ENCODE measurements at regions not wholly inside any gene's neighbourhood (a gene's known extent, or its start where the extent isn't known, plus 50 kb on each side); places are given as distances from the start of the nearest gene placed in this dataset.
"Not testable (repeated sequence)": the region's sequence is repeated elsewhere in the genome, so short reads cannot be mapped to it uniquely, and the experiment has no call there.

DNA sequence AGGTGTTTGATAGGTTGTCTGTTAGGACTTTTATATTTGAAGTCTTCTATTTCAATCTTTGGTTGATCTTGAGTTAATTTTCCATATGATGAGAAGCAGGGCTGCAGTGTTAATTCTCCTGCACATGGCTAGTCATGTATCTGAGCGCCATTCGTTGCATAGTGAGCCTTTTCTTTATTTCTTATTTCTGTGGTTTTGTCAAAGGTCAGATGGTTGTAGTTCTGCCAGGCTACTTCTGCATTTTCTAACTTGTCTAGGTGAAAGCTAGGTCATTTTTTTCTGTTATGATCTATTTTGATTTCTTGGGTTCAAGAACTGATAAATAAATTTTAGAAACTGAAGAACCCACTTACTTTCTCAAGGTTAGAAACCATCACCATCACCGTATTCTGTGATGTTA lies 56.7 kb downstream of the CCDC74A start:
- no peak for DNase-seq (ENCODE audit: low read depth)

DNA sequence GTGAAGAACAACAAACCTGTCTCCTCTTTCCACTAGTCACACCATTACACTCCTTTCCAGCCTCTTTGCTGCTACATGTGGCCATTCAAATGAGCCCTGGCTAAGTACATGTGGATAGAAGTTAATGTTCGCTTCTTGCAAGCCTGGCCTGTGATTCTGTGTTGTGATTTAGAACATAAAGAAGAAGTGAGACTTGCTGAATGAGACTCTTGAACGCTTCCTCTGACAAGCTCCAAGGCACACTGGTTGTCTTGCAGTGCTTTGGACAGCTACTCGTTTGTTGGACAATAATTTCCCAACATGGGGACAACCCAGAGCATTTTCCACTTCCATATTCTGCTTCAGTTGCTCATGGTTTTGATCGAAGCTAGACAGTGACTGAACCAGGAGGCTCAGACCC lies 57.3 kb downstream of the CCDC74A start:
- DNase-seq (ENCODE audit: low read depth) = no peak

DNA sequence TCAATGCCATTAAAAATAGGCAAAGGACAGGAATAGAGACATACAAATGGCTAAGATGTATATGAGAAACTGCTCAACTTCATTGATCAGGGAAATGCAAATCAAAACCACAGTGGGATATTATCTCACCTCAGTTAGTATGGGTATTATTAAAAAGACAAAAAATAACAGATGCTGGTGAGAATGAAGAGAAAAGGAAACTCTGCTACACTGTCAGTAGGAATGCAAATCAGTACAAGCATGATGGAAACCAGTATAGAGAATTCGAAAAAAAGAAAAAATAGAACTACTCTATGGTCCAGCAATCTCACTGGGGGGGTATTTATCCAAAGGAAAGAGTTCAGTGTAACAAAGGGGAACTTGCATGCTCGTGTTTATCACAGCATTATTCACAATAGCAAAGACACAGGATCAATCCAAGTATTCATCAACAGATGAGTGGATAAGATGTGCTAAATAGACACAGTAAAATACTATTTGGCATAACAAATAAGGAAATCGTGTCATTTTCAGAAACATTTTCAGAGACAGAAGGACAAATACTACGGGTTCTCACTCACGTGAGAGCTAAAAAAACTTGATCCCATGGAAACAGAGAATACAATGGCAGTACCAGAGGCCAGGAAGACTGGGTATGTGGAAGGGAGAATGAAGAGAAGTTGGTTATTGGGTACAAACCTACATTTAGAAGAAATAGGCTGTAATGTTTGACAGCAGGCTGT lies 60.6 kb downstream of the CCDC74A start:
- DNase-seq (ENCODE audit: low read depth) = no peak

DNA sequence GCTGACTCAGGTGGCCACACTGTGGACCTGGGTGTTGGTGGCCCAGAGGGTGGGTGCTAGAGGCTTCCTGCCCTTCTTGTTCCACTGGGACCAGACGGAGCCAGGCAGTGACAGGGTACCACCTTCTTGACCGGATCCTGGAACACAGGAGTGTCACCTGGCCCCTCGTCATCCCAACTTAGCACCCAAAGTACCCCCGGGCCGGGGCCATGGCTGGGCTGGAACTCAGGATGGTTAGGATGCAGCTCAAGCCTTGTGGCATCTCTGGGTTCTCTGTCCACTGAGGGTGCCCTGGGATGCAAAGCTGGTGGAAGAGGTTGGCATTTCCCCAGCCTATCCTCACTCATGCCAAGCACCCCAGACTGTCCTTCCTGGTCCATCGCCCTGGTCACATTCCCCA lies 61.4 kb downstream of the CCDC74A start:
- not testable (repeated sequence) for DNase-seq (ENCODE audit: low read depth)

DNA sequence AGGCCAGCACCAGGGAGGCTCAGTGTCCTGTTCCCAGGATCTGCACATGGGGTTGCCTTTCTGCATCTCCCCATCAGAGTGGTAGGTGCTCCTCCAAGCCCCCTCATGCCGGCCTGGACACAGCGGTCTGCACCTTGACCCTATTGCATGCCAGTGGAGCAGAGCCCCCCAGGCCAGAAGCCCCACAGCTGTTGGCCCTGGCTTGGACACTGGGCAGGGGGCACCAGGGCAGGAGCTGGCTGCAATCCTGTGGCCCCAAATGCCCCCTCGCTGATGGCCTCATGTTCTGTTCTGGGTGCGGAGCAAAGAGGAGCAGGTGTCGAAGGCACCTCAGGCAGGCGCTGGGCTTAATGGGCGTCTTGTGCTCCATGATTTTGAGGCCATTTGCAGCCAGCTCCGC lies 62.7 kb downstream of the CCDC74A start:
- no peak for DNase-seq (ENCODE audit: low read depth)

DNA sequence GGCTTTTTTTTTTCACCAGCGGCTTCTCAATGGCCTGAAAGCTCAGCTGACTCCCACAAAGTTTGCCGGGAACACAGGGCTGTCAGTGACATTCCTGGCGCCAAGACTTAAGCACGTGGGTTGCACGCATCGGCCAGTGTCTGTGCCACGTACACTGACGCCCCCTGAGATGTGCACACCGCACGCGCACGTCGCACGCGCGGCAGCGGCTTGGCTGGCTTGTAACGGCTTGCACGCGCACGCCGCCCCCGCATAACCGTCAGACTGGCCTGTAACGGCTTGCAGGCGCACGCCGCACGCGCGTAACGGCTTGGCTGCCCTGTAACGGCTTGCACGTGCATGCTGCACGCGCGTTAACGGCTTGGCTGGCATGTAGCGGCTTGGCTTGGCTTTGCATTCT lies 63.2 kb downstream of the CCDC74A start:
- no peak for DNase-seq (ENCODE audit: low read depth)

DNA sequence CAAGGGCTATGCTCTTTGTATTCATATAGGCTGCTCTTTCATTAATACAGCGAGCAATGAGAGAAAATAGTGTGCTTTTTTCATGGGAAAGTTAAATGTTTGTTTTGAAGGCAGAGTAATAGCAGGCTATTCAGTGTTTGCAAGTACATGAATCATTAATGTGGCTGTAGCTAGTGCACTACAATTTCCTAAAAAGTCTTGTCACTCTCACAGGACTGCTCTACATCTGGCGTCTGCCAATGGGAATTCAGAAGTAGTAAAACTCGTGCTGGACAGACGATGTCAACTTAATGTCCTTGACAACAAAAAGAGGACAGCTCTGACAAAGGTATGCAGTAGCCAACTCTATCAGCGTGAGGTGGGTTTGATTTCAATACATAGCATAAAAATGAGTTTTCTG lies 68.9 kb downstream of the CCDC74A start:
- not testable (repeated sequence) for DNase-seq (ENCODE audit: low read depth)

- DNase-seq (ENCODE audit: low read depth) = not testable (repeated sequence)
These were observed 74.8 kb downstream of the CCDC74A start for GRCh38 chr2:131602444-131602843.

DNA sequence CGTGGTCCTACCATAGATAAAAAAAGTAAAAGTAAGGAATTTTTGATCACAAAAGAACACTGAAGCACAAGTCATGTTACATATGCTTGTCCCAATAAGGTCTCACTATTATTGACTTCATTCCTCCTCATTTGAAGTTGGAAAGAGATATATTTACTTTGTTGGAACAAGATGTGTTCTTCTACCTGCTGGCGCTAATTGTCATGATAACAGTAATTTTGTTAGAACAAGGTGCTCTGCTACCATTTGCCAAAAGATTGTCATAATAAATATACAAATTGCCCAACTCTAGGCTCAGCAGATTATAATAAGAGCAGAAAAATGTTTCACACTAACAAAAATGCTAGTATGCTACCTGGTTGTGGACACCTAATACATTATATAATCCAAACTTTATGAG lies 77.0 kb downstream of the CCDC74A start:
- not testable (repeated sequence) for DNase-seq (ENCODE audit: low read depth)

- DNase-seq (ENCODE audit: low read depth) = not testable (repeated sequence)
These were observed 78.7 kb downstream of the CCDC74A start for GRCh38 chr2:131606366-131606765.

DNA sequence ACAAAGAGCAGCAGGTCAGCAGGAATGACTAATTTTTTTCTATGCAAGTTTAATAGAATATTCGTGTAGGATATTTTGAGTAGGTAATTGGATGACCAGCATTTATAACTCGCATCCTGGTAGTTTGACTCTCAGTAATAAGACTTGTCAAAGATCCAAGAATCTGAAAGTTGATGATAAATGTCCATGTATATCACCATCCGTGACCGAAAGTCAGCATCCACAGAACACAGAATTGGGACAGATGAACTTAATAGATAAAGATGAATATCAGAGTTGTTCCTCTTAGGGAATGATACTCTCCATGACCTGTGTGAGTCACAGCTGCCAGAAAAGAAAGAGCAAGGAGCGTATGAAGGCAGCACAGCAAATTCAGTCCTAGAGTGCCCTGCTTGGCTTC lies 79.4 kb downstream of the CCDC74A start:
- not testable (repeated sequence) for DNase-seq (ENCODE audit: low read depth)

GRCh38 chr2:131614539-131614938 lies 86.9 kb downstream of the CCDC74A start:
- DNase-seq (ENCODE audit: low read depth) = not testable (repeated sequence)

DNA sequence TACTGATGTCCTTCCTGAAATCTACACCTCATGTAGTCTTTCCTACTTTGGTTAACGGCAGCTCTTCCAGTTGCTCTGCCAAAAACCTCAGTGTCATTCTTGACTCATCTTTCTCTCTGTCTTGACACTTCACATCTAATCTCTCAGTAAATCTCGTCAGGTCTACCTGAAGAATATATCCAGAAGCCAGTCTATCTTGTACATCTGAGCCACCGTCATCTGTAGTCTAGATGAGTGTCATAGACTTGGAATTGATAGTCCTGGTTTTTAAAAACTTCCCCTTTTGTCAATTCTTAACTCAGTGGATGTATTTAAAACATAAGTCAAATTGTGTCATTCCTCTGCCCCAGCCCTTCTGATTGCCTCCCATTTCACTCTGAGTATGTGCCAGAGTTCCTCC lies 90.6 kb downstream of the CCDC74A start:
- not testable (repeated sequence) for DNase-seq (ENCODE audit: low read depth)

GRCh38 chr2:131622874-131623273 lies 95.2 kb downstream of the CCDC74A start:
- DNase-seq (ENCODE audit: low read depth) = not testable (repeated sequence)

DNA sequence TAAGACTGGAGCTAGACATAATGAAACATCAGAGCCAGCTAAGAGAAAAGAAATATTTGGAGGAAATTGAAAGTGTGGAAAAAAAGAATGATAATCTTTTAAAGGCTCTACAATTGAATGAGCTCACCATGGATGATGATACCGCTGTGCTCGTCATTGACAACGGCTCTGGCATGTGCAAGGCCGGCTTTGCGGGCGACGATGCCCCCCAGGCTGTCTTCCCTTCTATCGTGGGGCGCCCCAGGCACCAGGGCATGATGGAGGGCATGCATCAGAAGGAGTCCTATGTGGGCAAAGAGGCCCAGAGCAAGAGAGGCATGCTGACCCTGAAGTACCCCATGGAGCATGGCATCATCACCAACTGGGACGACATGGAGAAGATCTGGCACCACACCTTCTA lies 98.3 kb downstream of the CCDC74A start:
- not testable (repeated sequence) for DNase-seq (ENCODE audit: low read depth)

GRCh38 chr2:131626565-131626964 lies 98.9 kb downstream of the CCDC74A start:
- not testable (repeated sequence) for DNase-seq (ENCODE audit: low read depth)

- DNase-seq (ENCODE audit: low read depth) = not testable (repeated sequence)
These were observed 100.1 kb downstream of the CCDC74A start for GRCh38 chr2:131627777-131628176.

DNA sequence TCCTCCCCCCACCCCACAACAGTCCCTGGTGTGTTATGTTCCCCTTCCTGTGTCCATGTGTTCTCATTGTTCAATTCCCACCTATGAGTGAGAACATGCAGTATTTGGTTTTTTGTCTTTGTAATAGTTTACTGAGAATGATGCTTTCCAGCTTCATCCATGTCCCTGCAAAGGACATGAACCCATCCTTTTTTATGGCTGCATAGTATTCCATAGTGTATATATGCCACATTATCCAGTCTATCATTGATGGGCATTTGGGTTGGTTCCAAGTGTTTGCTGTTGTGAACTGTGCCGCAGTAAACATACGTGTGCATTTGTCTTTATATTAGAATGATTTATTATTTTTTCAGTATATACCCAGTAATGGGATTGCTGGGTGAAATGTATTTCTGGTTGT lies 104.0 kb downstream of the CCDC74A start:
- not testable (repeated sequence) for DNase-seq (ENCODE audit: low read depth)

GRCh38 chr2:131633405-131633804 lies 105.7 kb downstream of the CCDC74A start:
- not testable (repeated sequence) for DNase-seq (ENCODE audit: low read depth)

DNA sequence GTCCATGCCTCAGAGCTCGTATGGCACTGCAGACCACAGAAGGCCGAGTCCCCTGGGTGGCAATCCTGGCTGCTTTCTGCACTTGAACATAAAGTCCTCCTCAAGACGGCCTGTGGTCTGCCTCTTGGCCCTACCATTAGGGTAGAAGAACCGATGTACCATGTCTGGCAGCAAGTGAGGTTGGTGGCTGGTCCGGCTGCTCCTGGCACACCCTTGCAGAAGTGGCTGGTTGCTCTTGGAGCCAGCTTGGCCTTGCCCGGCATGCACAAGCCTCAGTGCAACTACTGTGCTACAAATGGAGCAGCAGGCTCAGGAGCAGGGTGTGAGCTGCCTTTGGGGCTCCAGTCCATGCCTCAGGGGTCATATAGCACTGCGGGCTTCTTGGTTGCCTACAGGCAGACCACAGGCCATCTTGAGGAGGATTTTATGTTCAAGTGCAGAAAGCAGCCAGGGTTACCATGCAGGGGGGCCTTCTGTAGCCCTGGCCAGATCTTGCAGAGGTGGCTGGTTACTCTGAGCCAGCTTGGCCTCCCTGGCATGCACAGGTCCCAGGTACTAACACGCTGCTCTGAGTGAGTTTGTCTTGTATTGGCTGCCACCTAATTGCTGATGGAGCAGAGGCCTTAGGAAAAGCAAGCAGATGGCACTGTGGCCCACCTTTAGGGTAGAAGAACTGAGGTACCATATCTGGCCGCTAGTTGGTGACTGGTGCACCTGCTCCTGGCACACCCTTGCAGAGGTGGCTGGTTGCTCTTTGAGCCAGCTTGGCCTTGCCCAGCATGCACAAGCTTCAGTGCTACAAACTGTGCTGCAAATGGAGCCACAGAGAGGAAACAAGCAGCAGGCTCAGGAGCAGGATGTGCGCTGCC lies 106.4 kb downstream of the CCDC74A start:
- DNase-seq (ENCODE audit: low read depth) = not testable (repeated sequence)

- no peak for DNase-seq (ENCODE audit: low read depth)
These were observed 107.9 kb downstream of the CCDC74A start for GRCh38 chr2:131635611-131636010.

- not testable (repeated sequence) for DNase-seq (ENCODE audit: low read depth)
These were observed 109.1 kb downstream of the CCDC74A start for GRCh38 chr2:131636704-131637308.
